A204.1 (cell line): ENCODE measurements at regions not wholly inside any gene's neighbourhood (a gene's known extent, or its start where the extent isn't known, plus 50 kb on each side); places are given as distances from the start of the nearest gene placed in this dataset.

Experiments
- FAIRE-seq: peaks from 2 replicates; lab custom pipeline; 2012; peaks lifted over from hg19 to GRCh38; lab: Jason Lieb, UNC

- FAIRE-seq = no peak
These were observed 93.0 kb upstream of the TOP3B start for GRCh38 chr22:22075382-22076163.

GRCh38 chr22:22074634-22075381 is 92.2 kb upstream of the TOP3B start:
- FAIRE-seq = no peak

GRCh38 chr22:22073769-22074561 is 91.4 kb upstream of the TOP3B start:
- FAIRE-seq = no peak

GRCh38 chr22:22072169-22072836 is 89.7 kb upstream of the TOP3B start:
- no peak for FAIRE-seq

- FAIRE-seq = no peak
These were observed 88.9 kb upstream of the TOP3B start for GRCh38 chr22:22071455-22071854.

- no peak for FAIRE-seq
These were observed 87.8 kb upstream of the TOP3B start for GRCh38 chr22:22070371-22070824.

- no peak for FAIRE-seq
These were observed 87.1 kb upstream of the TOP3B start for GRCh38 chr22:22069450-22070370.

GRCh38 chr22:22068657-22069056 is 86.1 kb upstream of the TOP3B start:
- FAIRE-seq = no peak

- FAIRE-seq = no peak
These were observed 85.4 kb upstream of the TOP3B start for GRCh38 chr22:22068025-22068424.

GRCh38 chr22:22067192-22067591 is 84.6 kb upstream of the TOP3B start:
- no peak for FAIRE-seq

GRCh38 chr22:22064580-22064979 is 82.0 kb upstream of the TOP3B start:
- no peak for FAIRE-seq

GRCh38 chr22:22062306-22062793 is 79.8 kb upstream of the TOP3B start:
- FAIRE-seq = no peak

- no peak for FAIRE-seq
These were observed 78.8 kb upstream of the TOP3B start for GRCh38 chr22:22061085-22062077.

GRCh38 chr22:22060200-22061084 is 77.9 kb upstream of the TOP3B start:
- FAIRE-seq = no peak

- FAIRE-seq = no peak
These were observed 76.9 kb upstream of the TOP3B start for GRCh38 chr22:22059291-22060002.

GRCh38 chr22:22058633-22059290 is 76.2 kb upstream of the TOP3B start:
- no peak for FAIRE-seq

- no peak for FAIRE-seq
These were observed 75.2 kb upstream of the TOP3B start for GRCh38 chr22:22057617-22058378.
